ENCODE measurements at regions not wholly inside any gene's neighbourhood (a gene's known extent, or its start where the extent isn't known, plus 50 kb on each side); places are given as distances from the start of the nearest gene placed in this dataset.

DNA sequence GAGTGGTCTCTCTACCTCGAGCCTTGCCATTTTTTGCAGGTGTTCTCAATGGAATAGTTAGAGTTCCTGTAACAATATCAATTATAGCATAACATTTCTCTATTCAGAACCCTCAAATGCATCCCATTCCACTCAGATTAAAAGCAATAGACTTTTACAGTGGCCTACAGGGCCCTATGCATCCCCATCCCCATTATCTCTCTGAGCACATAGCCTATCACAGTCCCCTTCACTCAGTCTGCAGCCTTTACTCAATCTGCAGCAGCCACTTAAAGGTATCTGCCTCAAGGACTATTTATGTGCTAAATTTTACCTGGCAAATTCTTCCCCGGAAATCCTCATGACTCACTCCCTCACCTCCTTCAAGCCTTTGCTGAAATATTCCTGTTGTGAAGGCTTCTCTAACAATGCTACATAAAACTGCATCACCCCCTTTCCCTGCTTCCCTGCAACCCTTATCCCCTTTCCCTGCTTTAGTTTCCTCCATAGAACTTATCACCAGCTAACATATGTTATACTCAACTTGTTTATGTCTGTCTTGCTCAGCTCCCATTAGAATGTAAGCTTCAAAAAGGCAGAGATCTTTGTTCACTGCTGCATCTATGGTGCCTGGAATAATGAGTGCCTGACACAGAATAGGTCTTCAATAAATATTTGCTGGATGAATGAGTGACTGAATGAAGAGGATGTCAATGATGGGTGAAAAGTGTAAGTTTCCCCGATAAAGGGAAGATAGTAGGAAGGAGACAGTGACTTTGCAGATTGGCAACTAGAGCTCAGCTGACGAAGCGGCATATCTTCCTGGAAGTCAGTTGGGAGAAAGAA lies 54.1 kb upstream of the ZNF366 start:
- no peak overlapping the region for H3K4me3 Mint-ChIP-seq
- H3K4me1 Mint-ChIP-seq (ENCODE audit: low read depth): peaks cover 21% of the 10 kb centered on the region
- H3K36me3 Mint-ChIP-seq (ENCODE audit: low read depth): no peaks in the 10 kb centered on the region
- no peak overlapping the region for H3K27ac Mint-ChIP-seq
- no peak for DNase-seq
- CTCF ChIA-PET: no interaction called here
- H3K27me3 Mint-ChIP-seq (ENCODE audit: low read depth): peaks cover 43% of the 10 kb centered on the region
- no peaks in the 10 kb centered on the region for H3K9me3 Mint-ChIP-seq
- intact Hi-C loops (cut with micrococcal nuclease): no loop called here

DNA sequence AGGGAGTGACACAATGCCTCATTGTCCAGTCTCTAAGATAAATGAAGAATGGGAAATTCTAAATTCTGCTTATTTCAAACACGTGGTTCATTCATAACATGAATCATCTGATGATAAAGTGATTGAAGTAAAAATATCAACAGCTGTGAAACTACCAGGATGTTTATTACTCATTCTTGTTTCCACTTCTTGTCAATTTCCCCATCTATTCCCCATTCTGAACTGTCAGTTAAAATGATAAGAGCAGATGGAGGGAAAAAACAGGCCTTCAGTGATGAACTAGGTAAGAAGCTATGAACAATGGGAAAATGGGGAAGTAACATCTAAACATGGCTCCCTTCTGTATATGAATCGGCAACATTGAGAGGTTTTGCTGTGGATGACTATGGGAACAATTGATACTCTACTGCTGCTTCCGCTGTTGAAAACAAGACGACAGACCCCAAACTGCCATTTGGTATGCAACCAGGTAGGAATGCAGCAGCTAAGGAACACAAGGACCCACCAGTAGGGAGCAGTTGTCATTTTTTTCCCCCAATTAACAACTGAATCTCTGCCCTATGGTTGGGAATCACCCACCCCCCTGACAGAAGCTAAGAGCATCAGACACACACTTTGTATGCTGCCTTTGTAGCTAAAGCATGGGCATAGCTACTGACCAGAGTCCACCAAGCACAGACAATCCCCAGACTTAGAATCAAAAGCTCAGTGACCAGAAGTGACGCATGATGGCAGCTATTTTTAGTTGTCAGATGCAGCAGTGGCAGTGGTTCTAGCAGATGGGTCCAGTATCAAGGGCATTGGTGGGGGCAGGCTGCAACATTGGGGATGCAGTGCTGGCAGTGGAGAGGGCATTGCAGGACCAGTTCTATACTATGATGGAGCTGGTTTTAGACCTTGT lies 52.9 kb upstream of the ZNF366 start:
- CTCF ChIA-PET: no interaction called here
- Mint-ChIP-seq H3K27ac (no peak overlapping the region), H3K4me1 (ENCODE audit: low read depth) (peaks cover 25% of the 10 kb centered on the region), H3K36me3 (ENCODE audit: low read depth) (no peaks in the 10 kb centered on the region), H3K9me3 (no peaks in the 10 kb centered on the region), H3K4me3 (no peak overlapping the region), H3K27me3 (ENCODE audit: low read depth) (peaks cover 44% of the 10 kb centered on the region)
- no peak for DNase-seq
- intact Hi-C loops (cut with micrococcal nuclease): loop anchor here (10.0 kb wide), 1 partner anchor 195 kb away; no protein-coding TSS in a partner anchor

DNA sequence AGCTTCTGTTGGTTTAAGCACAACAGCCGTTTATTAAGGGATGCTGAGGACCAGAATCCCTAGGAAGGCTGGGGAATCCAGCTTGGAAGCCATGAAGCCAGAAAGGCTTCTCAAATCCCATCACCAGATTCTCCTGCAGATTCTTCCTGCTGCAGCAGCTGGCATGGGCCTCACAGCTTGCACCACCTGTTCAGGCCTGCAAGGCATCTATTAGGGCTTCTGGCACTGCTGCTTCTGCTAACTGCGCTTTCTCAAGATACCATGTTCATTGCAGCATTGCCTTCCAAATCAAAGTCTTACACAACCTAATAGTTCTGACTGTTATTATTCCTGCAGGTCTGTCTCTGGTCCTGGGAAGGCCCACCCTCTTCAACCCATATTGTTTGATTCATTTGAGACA lies 51.2 kb upstream of the ZNF366 start:
- CTCF ChIA-PET: no interaction called here

DNA sequence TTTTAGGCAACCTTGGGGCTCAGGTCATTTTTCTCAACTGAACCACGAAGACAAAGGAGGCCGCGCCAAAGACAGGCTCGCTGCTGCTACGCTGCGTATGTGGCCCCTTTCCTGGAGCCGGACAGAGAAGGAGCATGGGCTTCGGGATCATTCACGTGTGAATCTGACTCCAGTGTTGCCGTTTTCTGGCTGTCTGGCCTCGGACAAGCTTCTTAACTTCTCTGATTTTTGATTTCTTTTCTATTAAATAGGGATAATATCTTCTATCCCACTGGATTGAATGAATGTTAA lies 50.8 kb upstream of the ZNF366 start:
- DNase-seq: no peak
- Mint-ChIP-seq H3K4me1 (ENCODE audit: low read depth) (peaks cover 25% of the 10 kb centered on the region), H3K4me3 (no peak overlapping the region), H3K27ac (no peak overlapping the region), H3K36me3 (ENCODE audit: low read depth) (no peaks in the 10 kb centered on the region), H3K27me3 (ENCODE audit: low read depth) (peaks cover 50% of the 10 kb centered on the region), H3K9me3 (no peaks in the 10 kb centered on the region)
- intact Hi-C loops (cut with micrococcal nuclease): loop anchor here (10.0 kb wide), 1 partner anchor 193 kb away; no protein-coding TSS in a partner anchor
- CTCF ChIA-PET: no interaction called here

More for the DNA sequence above, 51.2 kb upstream of the ZNF366 start:
- peaks cover 48% of the 10 kb centered on the region for H3K27me3 Mint-ChIP-seq (ENCODE audit: low read depth)
- no peaks in the 10 kb centered on the region for H3K36me3 Mint-ChIP-seq (ENCODE audit: low read depth)
- H3K4me3 Mint-ChIP-seq: no peak overlapping the region
- DNase-seq: no peak
- H3K9me3 Mint-ChIP-seq: no peaks in the 10 kb centered on the region
- intact Hi-C loops (cut with micrococcal nuclease): loop anchor here (10.0 kb wide), 1 partner anchor 194 kb away; no protein-coding TSS in a partner anchor
- H3K4me1 Mint-ChIP-seq (ENCODE audit: low read depth): peaks cover 25% of the 10 kb centered on the region
- H3K27ac Mint-ChIP-seq: no peak overlapping the region

DNA sequence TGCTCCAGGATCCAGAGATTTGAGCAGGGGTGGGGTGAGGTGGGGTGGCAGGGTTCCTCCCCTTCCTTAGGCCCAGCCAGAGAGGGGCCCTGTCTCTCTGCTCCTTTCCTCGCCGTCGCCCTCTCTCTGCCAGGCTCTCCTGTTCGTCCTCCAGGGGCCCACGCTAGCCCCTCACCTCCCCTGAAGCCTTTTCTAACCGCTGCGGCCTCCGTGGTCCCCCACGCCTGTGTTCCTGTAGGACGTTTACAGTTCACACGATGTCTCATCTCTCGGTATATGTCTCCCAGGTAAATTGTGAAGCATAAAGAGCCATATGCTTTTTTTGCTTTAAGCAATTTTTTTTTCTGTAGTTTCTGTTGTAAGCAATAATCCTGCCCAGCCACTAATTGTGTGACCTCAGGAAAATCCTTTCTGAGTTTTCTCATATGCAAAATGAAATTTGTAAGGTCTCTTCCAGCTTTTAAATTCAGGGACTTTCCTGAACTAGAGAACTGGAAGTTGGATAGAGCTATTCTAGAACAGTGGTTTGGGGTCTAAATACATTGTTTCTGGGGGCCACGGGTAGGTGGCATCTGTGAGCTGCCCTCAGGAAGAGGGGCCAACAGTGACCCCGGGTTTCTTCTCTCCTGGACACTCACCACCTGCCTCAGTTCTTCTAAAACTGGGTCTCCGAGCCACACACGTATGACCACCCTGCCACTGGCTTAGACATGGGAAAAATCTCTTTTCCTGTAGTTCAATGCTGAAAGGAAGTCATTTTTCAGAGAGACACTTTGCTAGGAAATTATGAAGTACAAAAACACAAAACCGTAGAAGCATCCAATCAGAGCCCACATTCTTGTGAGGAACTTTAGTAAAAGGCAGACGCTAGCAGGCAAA lies 50.2 kb upstream of the ZNF366 start:
- peak overlapping the region; percentile 44 for H3K4me3 Mint-ChIP-seq
- peaks cover 51% of the 10 kb centered on the region for H3K27me3 Mint-ChIP-seq (ENCODE audit: low read depth)
- no peaks in the 10 kb centered on the region for H3K9me3 Mint-ChIP-seq
- H3K36me3 Mint-ChIP-seq (ENCODE audit: low read depth): no peaks in the 10 kb centered on the region
- H3K27ac Mint-ChIP-seq: no peak overlapping the region
- no peak for DNase-seq
- intact Hi-C loops (cut with micrococcal nuclease): loop anchor here (2.0 to 10.0 kb wide), 4 partner anchors 27 to 261 kb away; no protein-coding TSS in a partner anchor
- CTCF ChIA-PET: interaction anchor here (0.6 to 1.5 kb wide), 2 partner anchors 9 to 290 kb away, joined by 3 read pairs; no protein-coding TSS in a partner anchor
- H3K4me1 Mint-ChIP-seq (ENCODE audit: low read depth): peaks cover 25% of the 10 kb centered on the region

Measured in activated naive CD4-positive, alpha-beta T cell treated with anti-CD3 and anti-CD28 coated beads for 36 hours (primary cell).